Globus pallidus (tissue), 1 donor: ENCODE measurements at regions not wholly inside any gene's neighbourhood (a gene's known extent, or its start where the extent isn't known, plus 50 kb on each side); places are given as distances from the start of the nearest gene placed in this dataset.

ENCODE experiments used
- DNase-seq: peaks from one replicate; pipeline ENCODE4 v3.0.0-alpha.2; 2015; ENCODE audit warnings: low spot score

- DNase-seq = no peak
These were observed 116.4 kb upstream of the RPL38 start for GRCh38 chr17:74087002-74087585.

- DNase-seq = no peak
These were observed 115.1 kb upstream of the RPL38 start for GRCh38 chr17:74088285-74088933.

GRCh38 chr17:74088934-74089329, 114.5 kb upstream of the RPL38 start:
- DNase-seq = no peak

- DNase-seq = no peak
These were observed 114.1 kb upstream of the RPL38 start for GRCh38 chr17:74089380-74089779.

GRCh38 chr17:74089869-74090464, 113.5 kb upstream of the RPL38 start:
- DNase-seq = peak; percentile 33

- DNase-seq = no peak
These were observed 108.8 kb upstream of the RPL38 start for GRCh38 chr17:74094651-74095050.

- DNase-seq = no peak
These were observed 107.0 kb upstream of the RPL38 start for GRCh38 chr17:74096456-74096855.

GRCh38 chr17:74097450-74098135, 105.9 kb upstream of the RPL38 start:
- DNase-seq = no peak

- no peak for DNase-seq
These were observed 105.1 kb upstream of the RPL38 start for GRCh38 chr17:74098136-74099024.

GRCh38 chr17:74099442-74100340, 103.8 kb upstream of the RPL38 start:
- no peak for DNase-seq

- DNase-seq = no peak
These were observed 98.6 kb upstream of the RPL38 start for GRCh38 chr17:74104921-74105320.

- DNase-seq = no peak
These were observed 96.4 kb upstream of the RPL38 start for GRCh38 chr17:74107107-74107506.

GRCh38 chr17:74108126-74108705, 95.3 kb upstream of the RPL38 start:
- DNase-seq = no peak

GRCh38 chr17:74110467-74110866, 93.0 kb upstream of the RPL38 start:
- no peak for DNase-seq

GRCh38 chr17:74113326-74113725, 90.2 kb upstream of the RPL38 start:
- no peak for DNase-seq

GRCh38 chr17:74113952-74114351, 89.5 kb upstream of the RPL38 start:
- DNase-seq = no peak

- no peak for DNase-seq
These were observed 88.5 kb upstream of the RPL38 start for GRCh38 chr17:74114881-74115470.

GRCh38 chr17:74115586-74115985, 87.9 kb upstream of the RPL38 start:
- no peak for DNase-seq

GRCh38 chr17:74116087-74116717, 87.3 kb upstream of the RPL38 start:
- DNase-seq = no peak
